ENCODE measurements at regions not wholly inside any gene's neighbourhood (a gene's known extent, or its start where the extent isn't known, plus 50 kb on each side); places are given as distances from the start of the nearest gene placed in this dataset.

GRCh38 chr1:30249446-30250337, 473.7 kb downstream of the MATN1 start:
- H3K27ac ChIP-seq (ENCODE audit: low read depth in 1 of 2, low read length in 1 of 2) = no peak overlapping the region
- H3K36me3 ChIP-seq (ENCODE audit: control insufficient read depth in 2 of 2, insufficient read depth in 2 of 2, low read length in 1 of 2) = no peaks in the 10 kb centered on the region
- DNase-seq (ENCODE audit: low read depth in 6 of 9, low spot score in 9 of 9) = no peak
- no peak overlapping the region for H3K4me3 ChIP-seq (ENCODE audit: low read length in 2 of 2)
- WGBS = 82% methylated on average over 16 of the region's 16 CpGs
- no peaks in the 10 kb centered on the region for H3K27me3 ChIP-seq (ENCODE audit: control insufficient read depth in 2 of 2, insufficient read depth in 1 of 2, low read length in 1 of 2)
- no peaks in the 10 kb centered on the region for H3K4me1 ChIP-seq (ENCODE audit: control insufficient read depth in 2 of 2, insufficient read depth in 2 of 2, low read length in 2 of 2)
- no peaks in the 10 kb centered on the region for H3K9me3 ChIP-seq (ENCODE audit: control insufficient read depth in 2 of 2, insufficient read depth in 1 of 2, low read length in 1 of 2)

- no peaks in the 10 kb centered on the region for H3K27me3 ChIP-seq (ENCODE audit: control insufficient read depth in 2 of 2, insufficient read depth in 1 of 2, low read length in 1 of 2)
- 47% methylated on average over 3 of the region's 3 CpGs for WGBS
Observed at GRCh38 chr1:30248774-30249173, 474.6 kb downstream of the MATN1 start.

GRCh38 chr1:30248373-30248772, 475.0 kb downstream of the MATN1 start:
- H3K36me3 ChIP-seq (ENCODE audit: control insufficient read depth in 2 of 2, insufficient read depth in 2 of 2, low read length in 1 of 2) = no peaks in the 10 kb centered on the region
- DNase-seq (ENCODE audit: low read depth in 6 of 9, low spot score in 9 of 9) = no peak
- no peak overlapping the region for H3K4me3 ChIP-seq (ENCODE audit: low read length in 2 of 2)
- H3K9me3 ChIP-seq (ENCODE audit: control insufficient read depth in 2 of 2, insufficient read depth in 1 of 2, low read length in 1 of 2) = no peaks in the 10 kb centered on the region
- 93% methylated on average over 3 of the region's 3 CpGs for WGBS
- H3K27me3 ChIP-seq (ENCODE audit: control insufficient read depth in 2 of 2, insufficient read depth in 1 of 2, low read length in 1 of 2) = no peaks in the 10 kb centered on the region
- no peak overlapping the region for H3K27ac ChIP-seq (ENCODE audit: low read depth in 1 of 2, low read length in 1 of 2)
- no peaks in the 10 kb centered on the region for H3K4me1 ChIP-seq (ENCODE audit: control insufficient read depth in 2 of 2, insufficient read depth in 2 of 2, low read length in 2 of 2)

More at GRCh38 chr1:30248774-30249173, 474.6 kb downstream of the MATN1 start:
- no peaks in the 10 kb centered on the region for H3K36me3 ChIP-seq (ENCODE audit: control insufficient read depth in 2 of 2, insufficient read depth in 2 of 2, low read length in 1 of 2)
- no peaks in the 10 kb centered on the region for H3K4me1 ChIP-seq (ENCODE audit: control insufficient read depth in 2 of 2, insufficient read depth in 2 of 2, low read length in 2 of 2)
- no peaks in the 10 kb centered on the region for H3K9me3 ChIP-seq (ENCODE audit: control insufficient read depth in 2 of 2, insufficient read depth in 1 of 2, low read length in 1 of 2)
- DNase-seq (ENCODE audit: low read depth in 6 of 9, low spot score in 9 of 9) = no peak
- no peak overlapping the region for H3K4me3 ChIP-seq (ENCODE audit: low read length in 2 of 2)
- H3K27ac ChIP-seq (ENCODE audit: low read depth in 1 of 2, low read length in 1 of 2) = no peak overlapping the region

GRCh38 chr1:30244801-30245200, 478.6 kb downstream of the MATN1 start:
- H3K27me3 ChIP-seq (ENCODE audit: control insufficient read depth in 2 of 2, insufficient read depth in 1 of 2, low read length in 1 of 2) = no peaks in the 10 kb centered on the region
- no peak overlapping the region for H3K27ac ChIP-seq (ENCODE audit: low read depth in 1 of 2, low read length in 1 of 2)
- no peaks in the 10 kb centered on the region for H3K4me1 ChIP-seq (ENCODE audit: control insufficient read depth in 2 of 2, insufficient read depth in 2 of 2, low read length in 2 of 2)
- H3K9me3 ChIP-seq (ENCODE audit: control insufficient read depth in 2 of 2, insufficient read depth in 1 of 2, low read length in 1 of 2) = no peaks in the 10 kb centered on the region
- WGBS = 94% methylated on average over 9 of the region's 9 CpGs
- H3K4me3 ChIP-seq (ENCODE audit: low read length in 2 of 2) = no peak overlapping the region
- no peak for DNase-seq (ENCODE audit: low read depth in 6 of 9, low spot score in 9 of 9)
- H3K36me3 ChIP-seq (ENCODE audit: control insufficient read depth in 2 of 2, insufficient read depth in 2 of 2, low read length in 1 of 2) = no peaks in the 10 kb centered on the region

GRCh38 chr1:30242722-30243457, 480.5 kb downstream of the MATN1 start:
- H3K36me3 ChIP-seq (ENCODE audit: control insufficient read depth in 2 of 2, insufficient read depth in 2 of 2, low read length in 1 of 2) = no peaks in the 10 kb centered on the region
- H3K27me3 ChIP-seq (ENCODE audit: control insufficient read depth in 2 of 2, insufficient read depth in 1 of 2, low read length in 1 of 2) = no peaks in the 10 kb centered on the region
- H3K4me3 ChIP-seq (ENCODE audit: low read length in 2 of 2) = no peak overlapping the region
- no peaks in the 10 kb centered on the region for H3K4me1 ChIP-seq (ENCODE audit: control insufficient read depth in 2 of 2, insufficient read depth in 2 of 2, low read length in 2 of 2)
- DNase-seq (ENCODE audit: low read depth in 6 of 9, low spot score in 9 of 9) = no peak
- no peak overlapping the region for H3K27ac ChIP-seq (ENCODE audit: low read depth in 1 of 2, low read length in 1 of 2)
- 59% methylated on average over 5 of the region's 5 CpGs for WGBS
- no peaks in the 10 kb centered on the region for H3K9me3 ChIP-seq (ENCODE audit: control insufficient read depth in 2 of 2, insufficient read depth in 1 of 2, low read length in 1 of 2)

- no peaks in the 10 kb centered on the region for H3K27me3 ChIP-seq (ENCODE audit: control insufficient read depth in 2 of 2, insufficient read depth in 1 of 2, low read length in 1 of 2)
- WGBS = 71% methylated on average over 9 of the region's 9 CpGs
- no peaks in the 10 kb centered on the region for H3K36me3 ChIP-seq (ENCODE audit: control insufficient read depth in 2 of 2, insufficient read depth in 2 of 2, low read length in 1 of 2)
- no peak for DNase-seq (ENCODE audit: low read depth in 6 of 9, low spot score in 9 of 9)
- no peak overlapping the region for H3K4me3 ChIP-seq (ENCODE audit: low read length in 2 of 2)
- H3K4me1 ChIP-seq (ENCODE audit: control insufficient read depth in 2 of 2, insufficient read depth in 2 of 2, low read length in 2 of 2) = no peaks in the 10 kb centered on the region
- H3K27ac ChIP-seq (ENCODE audit: low read depth in 1 of 2, low read length in 1 of 2) = no peak overlapping the region
- no peaks in the 10 kb centered on the region for H3K9me3 ChIP-seq (ENCODE audit: control insufficient read depth in 2 of 2, insufficient read depth in 1 of 2, low read length in 1 of 2)
Observed at GRCh38 chr1:30242168-30242567, 481.2 kb downstream of the MATN1 start.

GRCh38 chr1:30241681-30242080, 481.7 kb downstream of the MATN1 start:
- DNase-seq (ENCODE audit: low read depth in 6 of 9, low spot score in 9 of 9) = no peak
- no peaks in the 10 kb centered on the region for H3K27me3 ChIP-seq (ENCODE audit: control insufficient read depth in 2 of 2, insufficient read depth in 1 of 2, low read length in 1 of 2)
- 58% methylated on average over 3 of the region's 3 CpGs for WGBS

GRCh38 chr1:30234091-30234490, 489.3 kb downstream of the MATN1 start:
- DNase-seq (ENCODE audit: low read depth in 6 of 9, low spot score in 9 of 9) = no peak
- 74% methylated on average over 7 of the region's 7 CpGs for WGBS
- no peak overlapping the region for H3K4me3 ChIP-seq (ENCODE audit: low read length in 2 of 2)
- H3K4me1 ChIP-seq (ENCODE audit: control insufficient read depth in 2 of 2, insufficient read depth in 2 of 2, low read length in 2 of 2) = no peaks in the 10 kb centered on the region
- H3K9me3 ChIP-seq (ENCODE audit: control insufficient read depth in 2 of 2, insufficient read depth in 1 of 2, low read length in 1 of 2) = no peaks in the 10 kb centered on the region
- H3K36me3 ChIP-seq (ENCODE audit: control insufficient read depth in 2 of 2, insufficient read depth in 2 of 2, low read length in 1 of 2) = no peaks in the 10 kb centered on the region
- H3K27ac ChIP-seq (ENCODE audit: low read depth in 1 of 2, low read length in 1 of 2) = no peak overlapping the region
- no peaks in the 10 kb centered on the region for H3K27me3 ChIP-seq (ENCODE audit: control insufficient read depth in 2 of 2, insufficient read depth in 1 of 2, low read length in 1 of 2)

More at GRCh38 chr1:30241681-30242080, 481.7 kb downstream of the MATN1 start:
- no peak overlapping the region for H3K4me3 ChIP-seq (ENCODE audit: low read length in 2 of 2)
- H3K36me3 ChIP-seq (ENCODE audit: control insufficient read depth in 2 of 2, insufficient read depth in 2 of 2, low read length in 1 of 2) = no peaks in the 10 kb centered on the region
- no peaks in the 10 kb centered on the region for H3K9me3 ChIP-seq (ENCODE audit: control insufficient read depth in 2 of 2, insufficient read depth in 1 of 2, low read length in 1 of 2)
- no peaks in the 10 kb centered on the region for H3K4me1 ChIP-seq (ENCODE audit: control insufficient read depth in 2 of 2, insufficient read depth in 2 of 2, low read length in 2 of 2)
- H3K27ac ChIP-seq (ENCODE audit: low read depth in 1 of 2, low read length in 1 of 2) = no peak overlapping the region

- Histone ChIP-seq H3K36me3 (ENCODE audit: control insufficient read depth in 2 of 2, insufficient read depth in 2 of 2, low read length in 1 of 2) (no peaks in the 10 kb centered on the region), H3K27me3 (ENCODE audit: control insufficient read depth in 2 of 2, insufficient read depth in 1 of 2, low read length in 1 of 2) (no peaks in the 10 kb centered on the region), H3K9me3 (ENCODE audit: control insufficient read depth in 2 of 2, insufficient read depth in 1 of 2, low read length in 1 of 2) (no peaks in the 10 kb centered on the region), H3K27ac (ENCODE audit: low read depth in 1 of 2, low read length in 1 of 2) (no peak overlapping the region), H3K4me3 (ENCODE audit: low read length in 2 of 2) (no peak overlapping the region), H3K4me1 (ENCODE audit: control insufficient read depth in 2 of 2, insufficient read depth in 2 of 2, low read length in 2 of 2) (no peaks in the 10 kb centered on the region)
- WGBS = 55% methylated on average over 4 of the region's 4 CpGs
- DNase-seq (ENCODE audit: low read depth in 6 of 9, low spot score in 9 of 9) = peak in 1 of 9 donors; percentile 3
Observed at GRCh38 chr1:30232288-30232899, 491.0 kb downstream of the MATN1 start.
